Activated CD4-positive, CD25-positive, alpha-beta regulatory T cell treated with anti-CD3 and anti-CD28 coated beads, Interleukin-2, amount 50 U/mL, for 72 hours (primary cell): ENCODE measurements at regions not wholly inside any gene's neighbourhood (a gene's known extent, or its start where the extent isn't known, plus 50 kb on each side); places are given as distances from the start of the nearest gene placed in this dataset.
"Not testable (repeated sequence)": the region's sequence is repeated elsewhere in the genome, so short reads cannot be mapped to it uniquely, and the experiment has no call there.

Source experiments
- DNase-seq: peaks from one replicate; pipeline ENCODE4 v3.0.0; 2021

DNA sequence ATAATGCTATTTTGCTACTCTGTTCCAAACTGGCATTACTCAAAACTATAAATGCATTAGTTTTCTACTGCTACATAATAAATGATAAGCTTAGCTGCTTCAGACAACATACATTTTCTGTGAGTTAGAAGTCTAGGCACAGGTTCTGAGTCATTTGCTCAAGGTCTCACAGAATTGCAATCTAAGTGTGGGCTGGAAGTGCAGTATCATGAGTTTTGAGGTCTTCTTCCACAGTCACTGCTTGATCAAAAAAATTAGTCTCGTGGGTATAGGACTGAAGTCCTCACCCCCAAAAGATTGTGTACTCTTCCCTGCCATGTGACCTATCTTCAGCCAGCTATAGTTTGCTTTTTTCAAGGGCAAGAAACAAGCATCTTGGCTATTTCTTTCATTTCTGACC is 676.9 kb downstream of the ADCYAP1 start:
- DNase-seq: no peak

DNA sequence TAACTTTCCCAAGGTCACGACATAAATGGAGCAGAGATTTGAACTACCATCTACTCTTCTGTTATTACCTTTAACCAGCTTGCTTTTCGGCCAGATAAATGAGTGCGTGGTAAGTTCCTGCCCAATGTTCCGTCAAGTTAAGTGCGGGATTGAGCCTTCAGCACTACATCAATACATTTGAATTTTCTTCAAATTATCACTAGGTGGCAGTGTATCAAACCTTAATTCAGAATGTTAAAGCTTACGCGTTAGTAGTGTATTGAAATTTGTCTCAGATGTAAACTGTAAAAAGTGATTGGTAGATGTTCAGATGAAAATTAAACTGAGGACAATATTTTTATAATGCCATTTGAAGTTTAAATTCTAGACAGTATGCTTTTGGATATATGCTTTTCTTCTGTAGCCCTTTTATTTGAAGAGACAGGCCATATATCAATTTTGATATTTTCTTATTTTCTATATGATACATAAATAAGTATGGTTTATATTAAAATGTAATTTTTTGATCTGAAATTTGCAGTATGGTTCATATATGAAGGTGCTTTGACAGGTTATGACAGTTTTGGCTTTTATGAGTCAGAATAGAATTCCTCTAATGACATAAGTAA is 681.3 kb downstream of the ADCYAP1 start:
- no peak for DNase-seq

- DNase-seq: no peak
Observed at GRCh38 chr18:1593091-1593490, 688.4 kb downstream of the ADCYAP1 start.

DNA sequence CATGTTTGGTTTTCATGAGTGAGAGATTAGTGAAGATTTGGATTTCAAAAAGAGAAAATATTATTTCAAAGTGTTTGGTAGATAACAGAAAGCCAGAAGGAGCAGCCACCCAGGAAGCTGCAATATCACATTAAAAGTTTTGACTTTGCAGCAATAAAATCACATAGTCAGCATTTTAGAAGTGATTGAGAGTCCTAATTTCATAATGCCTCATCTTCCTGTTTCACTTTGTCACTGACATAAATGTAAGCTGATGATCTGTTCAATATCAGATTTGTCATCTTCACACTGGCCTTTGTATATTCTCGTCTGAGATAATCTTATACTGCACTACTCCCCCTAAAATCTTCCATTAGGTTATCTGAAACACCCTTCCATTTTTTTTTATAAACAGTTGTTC is 690.5 kb downstream of the ADCYAP1 start:
- no peak for DNase-seq

- no peak for DNase-seq
Observed at GRCh38 chr18:1599196-1599595, 694.5 kb downstream of the ADCYAP1 start.

GRCh38 chr18:1604751-1605150 is 700.1 kb downstream of the ADCYAP1 start:
- DNase-seq: no peak

- no peak for DNase-seq
Observed at GRCh38 chr18:1618364-1618763, 713.7 kb downstream of the ADCYAP1 start.

DNA sequence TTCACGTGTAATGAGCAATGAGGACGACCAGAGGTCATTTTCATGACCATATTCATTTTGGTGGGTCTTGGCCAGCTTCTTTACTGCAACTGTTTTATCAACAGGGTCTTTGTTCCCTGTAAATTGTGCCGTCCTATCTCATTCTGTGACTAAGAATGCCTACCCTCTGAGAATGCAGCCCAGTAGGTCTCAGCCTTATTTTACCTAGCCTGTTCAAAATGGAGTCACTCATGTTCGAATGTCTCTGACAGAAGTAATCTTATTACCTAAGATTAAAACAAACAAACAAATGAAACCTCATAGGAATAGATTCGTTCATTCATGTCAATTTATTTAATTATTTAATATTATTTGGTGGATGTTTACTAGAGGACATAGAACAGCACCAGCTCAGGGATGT is 714.8 kb downstream of the ADCYAP1 start:
- no peak for DNase-seq

- DNase-seq: no peak
Observed at GRCh38 chr18:1624612-1625011, 719.9 kb downstream of the ADCYAP1 start.

DNA sequence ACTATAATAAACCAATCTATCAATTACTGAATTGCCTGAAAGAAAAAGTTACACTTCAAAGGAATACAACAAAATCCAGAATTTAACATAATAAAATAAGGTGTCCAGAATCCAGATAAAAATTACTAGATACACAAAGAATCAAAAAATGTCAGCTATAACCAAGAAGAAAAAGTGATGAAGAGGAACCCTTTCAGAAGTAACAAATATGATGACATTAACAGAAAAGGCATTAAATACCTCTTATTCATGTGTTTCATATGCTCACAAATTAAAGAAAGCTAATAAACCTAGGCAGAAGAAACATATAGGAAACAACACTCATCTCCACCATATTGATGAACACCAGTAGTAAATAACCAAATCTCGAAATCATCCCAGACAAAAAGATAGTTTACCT is 722.8 kb downstream of the ADCYAP1 start:
- no peak for DNase-seq

DNA sequence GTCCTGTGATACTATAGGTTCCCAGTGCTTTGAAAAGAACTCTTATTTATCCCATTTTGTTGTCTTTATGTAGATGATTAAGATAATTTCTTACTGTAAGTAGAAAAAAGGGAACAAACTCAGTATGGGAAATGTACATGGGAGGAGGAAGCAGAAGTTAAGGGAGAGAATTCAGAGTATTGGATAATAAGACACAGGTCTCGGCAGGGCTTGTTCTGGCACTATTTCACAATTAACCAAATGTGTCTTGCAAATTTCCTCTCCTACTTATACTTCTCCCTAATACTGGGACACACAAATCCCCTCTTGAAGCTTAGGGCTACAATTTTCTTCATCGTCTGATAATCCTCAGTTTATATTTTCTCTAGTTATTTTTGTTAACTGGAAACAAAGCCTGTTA is 744.0 kb downstream of the ADCYAP1 start:
- DNase-seq: no peak

- DNase-seq: no peak
Observed at GRCh38 chr18:1652018-1652417, 747.3 kb downstream of the ADCYAP1 start.

- DNase-seq: no peak
Observed at GRCh38 chr18:1653873-1654272, 749.2 kb downstream of the ADCYAP1 start.

GRCh38 chr18:1657876-1658275 is 753.2 kb downstream of the ADCYAP1 start:
- no peak for DNase-seq

- DNase-seq: no peak
Observed at GRCh38 chr18:1658908-1659566, 754.4 kb downstream of the ADCYAP1 start.

DNA sequence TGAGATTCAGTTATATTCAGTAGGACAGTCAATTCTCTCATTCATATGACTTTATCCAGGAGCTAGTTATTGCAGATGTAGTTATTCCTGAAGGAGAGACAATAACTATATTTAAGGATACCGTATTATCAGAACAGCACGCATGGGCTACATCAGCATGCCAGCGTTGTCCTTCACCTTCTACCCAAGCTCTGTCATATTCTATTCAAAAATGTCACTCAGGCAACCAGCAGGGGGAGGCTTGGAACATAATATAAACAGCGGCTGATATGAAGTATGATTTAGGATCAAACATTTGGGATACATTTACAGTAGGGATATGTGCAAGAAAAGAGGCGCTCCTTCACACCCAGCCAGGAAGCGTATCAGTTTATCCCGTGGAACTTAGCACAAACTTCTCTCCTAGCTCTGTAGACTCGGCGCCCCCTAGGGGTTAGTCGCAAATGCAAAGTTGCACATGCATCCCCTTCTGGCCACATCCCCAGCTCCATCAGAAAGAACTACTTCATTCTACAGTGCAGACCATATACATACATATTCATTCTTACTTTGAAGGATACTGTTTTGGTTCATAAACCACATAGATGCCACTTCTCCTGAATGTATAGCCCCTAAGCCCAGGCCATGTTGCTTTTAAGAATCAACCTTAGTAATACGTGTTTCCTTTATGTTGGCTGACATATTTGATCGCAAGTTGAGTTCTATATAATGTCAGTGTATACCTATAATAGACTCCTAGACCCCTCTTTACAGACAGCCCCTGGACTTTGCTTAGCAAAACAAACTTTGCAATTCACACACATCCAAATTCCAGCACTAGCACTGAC is 759.4 kb downstream of the ADCYAP1 start:
- DNase-seq: peak; percentile 32

GRCh38 chr18:1665079-1665478 is 760.4 kb downstream of the ADCYAP1 start:
- DNase-seq: no peak

DNA sequence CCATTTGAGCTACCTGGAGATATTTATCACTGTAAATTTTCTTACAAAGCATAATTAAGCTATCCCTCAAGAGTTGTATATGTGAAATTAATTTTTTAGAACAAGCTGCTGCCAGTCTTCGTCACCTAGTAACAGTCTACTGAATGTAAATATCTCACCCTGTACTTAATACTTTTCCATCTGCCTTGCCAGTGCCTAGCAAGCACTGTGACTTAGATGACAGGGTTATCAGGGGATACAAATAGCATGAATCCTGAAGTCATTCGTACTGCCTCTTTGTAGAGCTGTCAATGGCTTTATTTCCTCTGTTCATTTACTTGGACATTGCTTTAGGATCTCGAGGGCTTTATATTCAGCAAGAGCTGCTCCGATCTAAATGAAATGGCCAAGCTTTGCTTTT is 763.6 kb downstream of the ADCYAP1 start:
- no peak for DNase-seq

DNA sequence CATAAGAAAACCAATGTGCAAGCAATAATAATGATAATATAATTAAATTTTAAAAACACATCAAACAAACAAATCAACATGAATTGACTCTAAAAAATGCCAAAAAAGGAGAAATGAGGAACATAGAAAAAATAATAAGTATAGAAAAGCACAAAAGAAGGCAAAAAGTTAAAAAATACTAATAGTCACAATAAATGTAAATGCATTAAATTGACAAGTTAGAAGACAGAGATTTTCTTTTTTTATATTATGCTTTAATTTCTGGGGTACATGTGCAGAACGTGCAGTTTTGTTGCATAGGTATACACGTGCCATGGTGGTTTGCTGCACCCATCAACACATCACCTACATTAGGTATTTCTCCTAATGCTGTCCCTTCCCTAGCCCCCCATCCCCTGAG is 767.0 kb downstream of the ADCYAP1 start:
- not testable (repeated sequence) for DNase-seq

DNA sequence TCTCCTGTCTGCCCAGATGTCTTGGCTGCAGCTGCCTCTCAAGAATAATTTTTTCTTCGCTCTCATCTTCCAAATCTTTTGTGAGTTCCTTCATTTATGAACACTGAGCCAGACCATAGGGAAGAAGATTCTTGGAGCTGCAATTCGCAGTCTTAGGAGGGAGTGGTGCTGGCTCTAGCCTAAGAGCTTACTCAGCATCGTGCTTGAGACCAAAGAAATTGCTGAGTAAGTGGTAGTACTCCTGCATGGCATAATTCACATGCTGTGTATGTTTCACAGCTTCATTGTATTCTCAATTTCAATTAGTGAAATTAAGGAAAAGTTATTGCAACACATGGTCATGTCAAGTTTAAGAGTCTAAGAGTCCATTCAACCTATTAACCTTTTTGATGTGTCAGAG is 771.7 kb downstream of the ADCYAP1 start:
- no peak for DNase-seq

DNA sequence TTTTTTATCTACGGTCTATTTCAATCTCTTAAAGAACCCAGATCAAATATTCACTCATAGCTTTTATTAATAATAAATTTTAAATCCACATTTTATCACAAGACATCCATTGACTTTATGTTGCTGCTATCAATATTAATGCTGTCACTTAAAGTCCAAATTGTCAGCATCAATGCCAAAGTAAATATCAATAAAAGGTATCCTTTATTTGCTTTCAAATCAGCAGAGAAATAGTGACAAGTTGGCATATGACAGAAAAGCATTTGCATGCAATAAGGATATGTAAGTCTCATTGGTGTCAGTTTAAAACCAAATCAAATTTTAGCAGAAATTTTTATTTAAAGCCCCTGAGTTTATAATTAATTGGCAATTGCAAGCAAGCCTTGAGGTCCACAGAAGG is 775.4 kb downstream of the ADCYAP1 start:
- DNase-seq: no peak

DNA sequence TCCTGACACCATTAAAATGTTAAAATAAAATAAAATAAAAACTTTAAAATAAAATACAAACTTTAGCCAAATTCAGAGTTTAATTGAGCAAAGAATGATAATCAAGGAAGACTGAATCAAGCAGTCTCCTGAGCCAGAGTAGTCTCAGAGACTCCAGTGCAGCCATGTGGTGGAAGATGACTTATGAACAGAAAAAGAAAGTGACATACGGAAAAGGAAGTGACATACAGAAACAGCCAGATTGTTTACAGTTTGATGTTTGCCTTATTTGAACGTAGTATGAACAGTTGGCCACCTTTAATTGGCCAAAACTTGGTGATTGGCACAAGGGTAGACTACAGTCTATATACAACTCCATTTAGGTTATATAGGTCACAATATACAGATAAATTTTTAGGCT is 787.2 kb downstream of the ADCYAP1 start:
- no peak for DNase-seq

GRCh38 chr18:1708006-1708405 is 803.3 kb downstream of the ADCYAP1 start:
- no peak for DNase-seq

GRCh38 chr18:1710114-1710513 is 805.4 kb downstream of the ADCYAP1 start:
- DNase-seq: no peak
